Activated naive CD8-positive, alpha-beta T cell treated with anti-CD3 and anti-CD28 coated beads for 36 hours (primary cell): ENCODE measurements at regions not wholly inside any gene's neighbourhood (a gene's known extent, or its start where the extent isn't known, plus 50 kb on each side); places are given as distances from the start of the nearest gene placed in this dataset.

ENCODE experiments used
- DNase-seq: peaks from one replicate; pipeline ENCODE4 v3.0.0; 2021
- H3K27ac Mint-ChIP-seq: one replicate; pipeline ENCODE4 v1.8.0; 2022; ENCODE audit warnings: mild to moderate bottlenecking, moderate library complexity, mixed read lengths
- H3K27me3 Mint-ChIP-seq: one replicate; pipeline ENCODE4 v1.8.0; 2022; ENCODE audit warnings: mild to moderate bottlenecking, mixed read lengths
- H3K36me3 Mint-ChIP-seq: one replicate; pipeline ENCODE4 v1.8.0; 2021; ENCODE audit warnings: mild to moderate bottlenecking, mixed read lengths
- H3K4me1 Mint-ChIP-seq: one replicate; pipeline ENCODE4 v1.8.0; 2021; ENCODE audit warnings: mixed read lengths
- H3K4me3 Mint-ChIP-seq: one replicate; pipeline ENCODE4 v1.8.0; 2022; ENCODE audit warnings: mild to moderate bottlenecking, moderate library complexity, mixed read lengths
- H3K9me3 Mint-ChIP-seq: one replicate; pipeline ENCODE4 v1.8.0; 2022; ENCODE audit warnings: mixed read lengths

DNA sequence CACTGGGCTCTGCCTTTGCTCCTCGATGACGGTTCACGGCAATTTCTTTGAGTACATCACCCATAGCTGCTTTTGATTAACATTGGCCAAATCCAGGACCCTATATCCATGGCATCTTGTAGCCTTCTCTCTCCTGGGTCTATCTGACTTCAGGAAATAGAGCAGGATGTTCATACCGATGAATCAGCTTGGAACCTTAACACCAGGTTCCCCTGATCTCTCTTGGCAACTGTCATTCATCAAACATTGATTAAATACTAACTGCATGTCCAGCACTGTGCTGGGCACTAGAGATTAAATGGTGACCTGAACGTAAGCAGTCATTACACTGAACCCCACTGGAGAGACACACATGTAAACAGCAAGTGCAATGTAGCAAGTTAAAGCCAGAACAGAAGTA, 77.0 kb upstream of the MED13L start:
- Mint-ChIP-seq H3K4me3 (no peak overlapping the region), H3K27me3 (no peaks in the 10 kb centered on the region), H3K27ac (no peak overlapping the region), H3K9me3 (no peaks in the 10 kb centered on the region), H3K36me3 (no peaks in the 10 kb centered on the region), H3K4me1 (peaks cover 12% of the 10 kb centered on the region)
- no peak for DNase-seq

DNA sequence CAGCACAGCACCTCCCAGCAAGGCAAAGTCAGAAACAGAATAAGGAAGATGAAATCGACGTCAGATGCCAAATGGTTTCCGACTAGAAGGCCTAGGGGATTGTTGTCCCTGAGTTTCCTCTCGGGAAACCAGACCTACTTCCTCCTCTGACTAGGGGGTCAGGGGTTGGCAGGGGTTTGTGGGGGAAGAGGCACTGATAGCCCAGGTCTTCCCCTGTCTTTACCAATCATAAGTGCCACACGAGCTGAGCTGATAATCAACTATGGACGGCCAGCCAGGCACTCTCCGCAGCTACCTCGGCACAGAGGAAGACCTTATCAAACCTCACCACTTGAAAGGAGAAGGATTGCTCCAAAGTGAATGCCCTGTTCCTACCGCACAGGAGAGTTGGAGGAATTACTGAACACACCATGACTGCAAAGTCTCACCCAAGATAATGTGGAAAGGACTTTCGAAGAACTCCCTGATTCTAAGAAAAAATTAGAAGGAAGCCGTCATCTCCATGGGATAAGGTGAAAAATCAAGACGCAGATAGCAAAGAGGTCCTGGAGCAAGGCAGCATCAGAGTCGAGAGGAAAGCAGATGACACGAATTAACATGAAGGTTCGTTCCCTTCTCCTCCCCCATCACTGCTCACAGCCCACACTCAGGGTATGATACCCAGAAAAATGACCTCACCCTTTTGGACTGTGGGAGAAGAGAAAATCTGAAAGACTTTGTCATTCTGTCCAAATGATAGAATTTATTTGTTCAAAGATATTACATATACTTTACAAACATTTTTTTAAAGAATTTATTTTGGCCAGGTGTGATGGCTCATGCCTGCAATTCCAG, 77.7 kb upstream of the MED13L start:
- H3K27me3 Mint-ChIP-seq, result no peaks in the 10 kb centered on the region
- no peak for DNase-seq
- H3K4me1 Mint-ChIP-seq, result peaks cover 15% of the 10 kb centered on the region
- no peaks in the 10 kb centered on the region for H3K9me3 Mint-ChIP-seq
- no peak overlapping the region for H3K27ac Mint-ChIP-seq
- H3K36me3 Mint-ChIP-seq, result no peaks in the 10 kb centered on the region
- H3K4me3 Mint-ChIP-seq, result no peak overlapping the region

DNA sequence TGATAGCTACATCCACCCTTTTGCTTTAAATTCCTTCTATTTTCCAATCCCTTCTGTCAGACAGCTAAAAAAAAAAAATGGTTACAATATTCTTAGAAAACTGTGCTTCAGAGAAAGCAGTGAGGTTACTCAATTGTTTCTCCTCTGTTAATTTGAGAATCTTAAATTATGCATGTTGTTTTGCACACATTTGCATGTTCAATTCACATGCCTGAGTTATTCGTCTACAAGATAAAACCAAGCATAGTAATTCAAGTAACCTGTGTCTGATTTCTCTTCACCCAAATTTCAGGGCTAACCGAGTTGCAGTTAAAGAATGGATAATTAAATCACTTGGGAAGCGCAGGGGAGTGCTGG, 81.0 kb upstream of the MED13L start:
- H3K36me3 Mint-ChIP-seq, result no peaks in the 10 kb centered on the region
- H3K4me1 Mint-ChIP-seq, result peaks cover 25% of the 10 kb centered on the region
- H3K9me3 Mint-ChIP-seq, result no peaks in the 10 kb centered on the region
- no peak for DNase-seq
- H3K4me3 Mint-ChIP-seq, result peak overlapping the region; percentile 57
- H3K27me3 Mint-ChIP-seq, result no peaks in the 10 kb centered on the region
- peak overlapping the region; percentile 89 for H3K27ac Mint-ChIP-seq

DNA sequence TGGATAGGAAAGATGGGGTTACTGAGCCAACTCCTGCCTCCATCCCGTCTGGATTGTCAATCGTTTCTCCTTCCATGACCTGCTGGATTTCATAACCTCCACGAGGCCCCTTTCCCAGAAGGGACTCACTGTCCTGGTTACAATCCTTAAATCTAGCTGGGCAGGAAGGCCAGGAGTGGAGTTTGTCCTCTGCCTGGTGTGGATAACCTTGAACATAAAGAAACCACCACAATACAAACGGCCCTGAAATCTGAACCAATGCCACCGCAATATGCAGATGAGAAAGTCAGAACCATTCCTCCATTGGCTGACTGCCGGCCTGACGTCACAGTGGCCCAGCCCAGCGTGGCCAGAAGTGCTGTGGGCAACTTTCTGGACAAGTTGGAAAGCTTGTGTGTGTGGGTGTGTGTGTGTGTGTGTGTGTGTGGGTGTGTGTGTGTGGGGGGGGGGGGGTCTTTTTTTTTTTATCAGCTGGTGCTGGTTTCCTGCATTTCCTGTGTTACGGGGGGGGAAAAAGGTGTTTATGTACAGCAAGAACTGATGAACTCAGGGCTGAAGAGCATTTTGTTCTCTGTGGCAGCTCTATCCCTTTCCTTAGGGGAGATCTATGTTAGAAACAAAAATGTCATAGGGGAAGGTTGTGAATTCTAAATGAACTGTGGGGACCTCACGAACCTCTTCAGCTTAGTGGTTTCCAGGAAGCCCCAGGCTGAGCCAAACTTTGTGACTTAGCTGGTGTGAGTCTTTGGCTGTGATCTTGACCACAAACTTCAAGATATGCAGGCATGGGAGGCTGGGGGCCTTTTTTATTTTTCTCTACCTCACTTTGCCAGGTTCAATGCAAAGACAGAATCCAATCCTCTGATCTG, 81.6 kb upstream of the MED13L start:
- DNase-seq, result peak; percentile 66
- no peaks in the 10 kb centered on the region for H3K27me3 Mint-ChIP-seq
- H3K27ac Mint-ChIP-seq, result peak overlapping the region; percentile 89
- H3K4me3 Mint-ChIP-seq, result peak overlapping the region; percentile 57
- H3K4me1 Mint-ChIP-seq, result peaks cover 25% of the 10 kb centered on the region
- no peaks in the 10 kb centered on the region for H3K36me3 Mint-ChIP-seq
- no peaks in the 10 kb centered on the region for H3K9me3 Mint-ChIP-seq

DNA sequence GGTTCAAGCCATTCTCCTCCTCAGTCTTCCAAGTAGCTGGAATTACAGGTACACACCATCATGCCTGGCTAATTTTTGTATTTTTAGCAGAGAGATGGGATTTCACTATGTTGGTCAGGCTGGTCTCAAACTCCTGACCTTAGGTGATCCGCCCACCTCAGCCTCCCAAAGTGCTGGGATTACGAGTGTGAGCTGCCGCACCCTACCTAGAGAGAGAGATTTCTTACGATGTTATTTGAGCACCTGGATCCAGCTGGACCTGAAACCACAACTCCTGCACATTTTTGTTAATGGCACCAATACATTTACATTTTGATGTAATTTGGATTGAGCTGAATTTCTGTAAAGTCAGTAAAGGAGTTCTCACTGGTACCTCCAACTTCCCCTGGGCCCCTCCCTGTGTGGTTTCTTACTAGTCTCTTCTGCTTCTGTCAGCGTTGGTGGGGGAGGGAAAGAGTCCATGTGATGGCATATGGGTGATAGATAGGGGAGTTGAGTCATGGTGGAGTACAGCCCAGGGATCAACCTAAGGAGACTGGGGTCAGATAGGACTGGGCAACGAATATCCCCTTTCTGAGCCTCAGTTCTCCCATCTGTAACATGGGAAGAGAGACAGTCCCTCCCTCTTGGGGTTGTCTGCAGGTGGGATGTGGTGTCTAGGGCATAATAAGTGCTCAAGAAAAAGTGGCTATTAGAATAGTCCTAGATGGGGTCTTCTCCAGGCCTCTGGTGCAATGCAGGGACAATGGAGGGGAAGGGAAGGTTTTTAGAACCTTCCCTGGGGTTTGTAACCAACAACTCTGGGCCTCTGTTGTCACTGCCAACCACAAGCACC, 83.3 kb upstream of the MED13L start:
- Mint-ChIP-seq H3K4me3 (peak overlapping the region; percentile 53), H3K27me3 (no peaks in the 10 kb centered on the region), H3K9me3 (no peaks in the 10 kb centered on the region), H3K36me3 (no peaks in the 10 kb centered on the region), H3K27ac (peak overlapping the region; percentile 36), H3K4me1 (peaks cover 25% of the 10 kb centered on the region)
- no peak for DNase-seq

DNA sequence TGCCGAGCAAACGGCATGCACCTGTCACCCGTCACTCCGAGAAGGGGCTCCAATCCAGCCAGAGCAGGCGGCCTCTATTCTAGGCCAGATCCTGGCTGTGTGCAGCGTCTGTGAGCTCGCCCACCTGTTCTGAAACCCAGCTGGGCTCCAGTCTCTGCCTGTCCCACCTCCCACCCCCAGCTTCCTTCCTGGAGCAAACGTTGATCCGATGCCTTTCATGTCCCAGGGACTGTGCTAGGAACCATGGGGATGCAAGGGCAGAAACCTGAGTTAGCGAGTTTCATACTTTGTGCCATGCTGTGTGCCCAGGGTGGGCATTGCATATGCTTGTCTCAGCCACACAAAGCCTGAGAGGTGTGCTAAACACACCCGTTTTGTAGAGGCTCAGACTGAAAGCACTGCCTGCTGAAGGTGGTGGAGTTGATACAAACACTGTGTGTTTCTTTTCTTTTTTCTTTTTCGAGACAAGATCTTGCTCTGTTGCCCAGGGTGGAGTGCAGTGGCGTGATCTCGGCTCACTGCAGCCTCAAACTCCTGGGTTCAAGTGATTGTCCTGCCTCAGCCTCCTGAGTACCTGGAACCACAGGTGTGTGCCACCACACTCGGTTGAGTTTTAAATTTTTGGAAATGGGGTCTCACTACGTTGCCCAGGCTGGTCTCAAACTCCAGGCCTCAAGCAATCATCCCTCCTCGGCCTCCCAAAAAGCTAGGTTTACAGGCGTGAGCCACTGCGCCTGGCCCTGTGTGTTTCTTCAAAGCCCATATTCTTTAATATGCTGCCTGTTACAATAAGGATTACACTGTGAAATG, 84.1 kb upstream of the MED13L start:
- Mint-ChIP-seq H3K4me3 (no peak overlapping the region), H3K9me3 (no peaks in the 10 kb centered on the region), H3K27ac (no peak overlapping the region), H3K4me1 (peaks cover 25% of the 10 kb centered on the region), H3K36me3 (no peaks in the 10 kb centered on the region), H3K27me3 (no peaks in the 10 kb centered on the region)
- DNase-seq, result no peak

DNA sequence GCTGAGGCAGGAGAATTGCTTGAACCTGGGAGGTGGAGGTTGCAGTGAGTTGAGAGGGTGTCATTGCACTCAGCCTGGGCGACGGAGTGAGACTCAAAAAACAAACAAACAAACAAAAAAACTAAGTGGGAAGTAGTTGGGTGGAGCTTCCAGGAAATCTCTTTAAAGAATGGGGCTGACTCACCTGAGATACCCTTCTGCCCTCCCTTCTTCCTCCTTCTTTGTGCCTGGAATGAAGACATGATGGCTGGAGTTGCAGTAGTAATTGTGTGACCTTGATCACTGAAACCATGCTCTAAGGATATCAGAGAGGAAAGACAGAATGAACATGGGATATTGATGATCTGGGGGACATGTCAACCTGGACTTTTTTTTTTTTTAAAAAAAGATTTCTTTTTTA, 87.6 kb upstream of the MED13L start:
- H3K4me3 Mint-ChIP-seq, result no peak overlapping the region
- H3K9me3 Mint-ChIP-seq, result no peaks in the 10 kb centered on the region
- H3K27me3 Mint-ChIP-seq, result no peaks in the 10 kb centered on the region
- DNase-seq, result no peak
- H3K4me1 Mint-ChIP-seq, result peaks cover 10% of the 10 kb centered on the region
- H3K36me3 Mint-ChIP-seq, result no peaks in the 10 kb centered on the region
- no peak overlapping the region for H3K27ac Mint-ChIP-seq

DNA sequence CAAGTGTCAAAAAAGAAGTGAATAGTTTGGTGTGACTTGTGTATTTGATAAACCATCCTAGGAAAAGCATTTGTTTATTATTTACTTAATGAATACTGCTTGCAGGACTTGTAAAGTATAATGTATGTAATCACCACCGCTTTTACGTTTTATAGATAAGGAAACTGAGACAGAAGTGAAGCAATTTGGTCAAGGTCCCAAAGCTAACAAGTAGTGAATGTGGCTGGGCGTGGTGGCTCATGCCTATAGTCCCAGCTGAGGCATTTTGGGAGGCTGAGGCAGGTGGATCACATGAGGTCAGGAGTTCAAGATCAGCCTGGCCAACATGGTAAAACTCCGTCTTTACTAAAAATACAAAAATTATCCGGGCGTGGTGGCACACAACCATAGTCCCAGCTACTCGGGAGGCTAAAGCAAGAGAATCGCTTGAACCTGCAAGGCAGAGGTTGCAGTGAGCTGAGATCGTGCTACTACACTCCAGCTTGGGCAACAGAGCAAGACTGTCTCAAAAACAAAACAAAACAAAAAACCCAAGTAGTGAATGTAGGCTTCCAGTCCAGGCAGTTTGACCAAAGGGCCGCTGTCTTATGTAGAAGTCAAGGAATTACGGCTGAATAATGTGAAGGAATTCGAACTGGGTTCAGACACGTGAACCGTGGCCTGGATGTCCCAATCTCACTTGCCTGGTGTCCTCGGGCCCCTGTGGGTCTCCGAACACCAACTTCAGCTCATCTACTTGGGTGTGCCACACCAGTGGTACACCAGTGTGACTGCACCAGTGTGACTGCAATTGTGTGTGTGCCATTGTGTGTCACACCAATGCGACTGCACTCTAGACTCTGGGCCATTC, 88.3 kb upstream of the MED13L start:
- no peak for DNase-seq
- Mint-ChIP-seq H3K36me3 (no peaks in the 10 kb centered on the region), H3K4me3 (no peak overlapping the region), H3K9me3 (no peaks in the 10 kb centered on the region), H3K27me3 (no peaks in the 10 kb centered on the region), H3K4me1 (peaks cover 4% of the 10 kb centered on the region), H3K27ac (no peak overlapping the region)

DNA sequence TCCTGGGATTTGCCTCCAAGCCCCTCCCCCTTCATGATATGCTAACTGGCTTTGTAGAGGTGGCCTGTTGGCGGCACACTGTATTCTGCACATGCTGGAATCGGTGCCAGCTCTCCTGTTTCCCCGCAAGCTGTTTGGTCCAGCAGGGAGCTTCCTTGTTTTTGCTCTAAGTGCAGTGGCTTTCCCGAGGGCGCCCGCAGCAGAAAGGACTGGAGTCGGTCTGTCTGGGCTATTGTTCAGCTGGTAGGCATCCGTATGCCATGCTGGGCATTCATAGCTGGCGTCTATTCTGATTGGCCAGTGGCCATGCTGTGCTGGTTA, 88.9 kb upstream of the MED13L start:
- DNase-seq, result no peak
- H3K27me3 Mint-ChIP-seq, result no peaks in the 10 kb centered on the region
- no peaks in the 10 kb centered on the region for H3K36me3 Mint-ChIP-seq
- no peak overlapping the region for H3K27ac Mint-ChIP-seq
- H3K4me1 Mint-ChIP-seq, result no peaks in the 10 kb centered on the region
- H3K4me3 Mint-ChIP-seq, result no peak overlapping the region
- H3K9me3 Mint-ChIP-seq, result no peaks in the 10 kb centered on the region

DNA sequence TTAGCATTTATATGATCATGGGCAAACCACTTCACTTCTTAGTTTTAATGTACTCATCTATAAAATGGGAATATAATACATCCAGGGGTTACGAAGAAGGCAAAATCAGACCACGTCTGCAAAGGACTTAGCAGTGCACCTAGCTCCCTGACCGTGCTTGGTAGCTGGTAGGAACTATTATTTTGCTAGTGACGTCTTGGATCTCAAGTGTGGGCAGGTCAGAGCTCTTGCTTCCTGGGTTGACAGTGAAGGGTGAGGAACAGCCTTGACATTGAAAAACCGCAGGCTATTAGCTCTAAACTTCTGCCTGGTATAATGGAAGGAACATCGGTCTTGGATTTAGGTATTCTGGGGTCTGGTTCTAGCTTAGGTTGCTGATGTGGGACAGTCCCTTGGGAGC, 89.3 kb upstream of the MED13L start:
- DNase-seq, result no peak
- H3K27ac Mint-ChIP-seq, result no peak overlapping the region
- H3K4me1 Mint-ChIP-seq, result no peaks in the 10 kb centered on the region
- H3K27me3 Mint-ChIP-seq, result no peaks in the 10 kb centered on the region
- H3K9me3 Mint-ChIP-seq, result no peaks in the 10 kb centered on the region
- no peak overlapping the region for H3K4me3 Mint-ChIP-seq
- no peaks in the 10 kb centered on the region for H3K36me3 Mint-ChIP-seq

DNA sequence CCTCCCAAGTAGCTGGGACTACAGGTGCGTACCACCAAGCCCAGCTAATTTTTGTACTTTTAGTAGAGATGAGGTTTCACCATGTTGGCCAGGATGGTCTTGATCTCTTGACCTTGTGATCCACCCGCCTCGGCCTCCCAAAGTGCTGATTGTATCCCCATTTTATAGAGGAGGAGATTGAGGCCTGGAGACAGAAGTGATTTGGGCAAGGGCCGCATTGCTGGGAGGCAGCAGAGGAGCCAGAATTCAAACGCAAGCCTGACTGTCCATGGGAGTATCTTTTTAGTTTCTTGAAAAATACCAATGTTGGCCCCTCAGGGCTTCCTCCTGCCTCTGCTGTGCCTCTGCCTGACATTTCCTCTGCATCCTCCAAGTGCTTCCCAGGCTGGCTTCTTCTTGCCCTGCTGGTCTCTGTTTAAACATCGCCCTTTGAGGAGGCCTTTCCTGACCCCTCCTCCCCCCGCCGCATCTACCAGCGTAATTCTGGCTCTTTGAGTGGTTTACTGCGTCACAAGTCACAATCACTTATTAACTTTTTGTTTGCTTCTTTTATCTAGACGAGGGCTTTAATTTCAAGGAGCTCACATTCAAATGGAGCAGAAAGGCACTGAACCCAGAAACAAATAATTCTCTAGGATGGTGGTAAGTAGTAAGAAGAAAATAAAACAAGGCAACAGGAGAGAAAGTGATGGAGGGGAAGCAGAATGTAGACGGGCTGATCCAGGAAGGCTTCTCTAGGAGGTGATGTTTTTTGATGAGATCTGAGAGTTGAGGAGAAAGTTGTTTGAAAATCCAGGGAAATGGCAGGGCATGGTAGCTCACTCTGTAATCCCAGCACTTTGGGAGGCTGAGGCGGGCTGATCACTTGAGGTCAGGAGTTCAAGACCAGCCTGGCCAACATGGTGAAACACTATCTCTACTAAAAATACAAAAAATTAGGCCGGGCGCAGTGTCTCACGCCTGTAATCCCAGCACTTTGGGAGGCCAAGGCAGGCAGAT, 91.0 kb upstream of the MED13L start:
- Mint-ChIP-seq H3K27me3 (no peaks in the 10 kb centered on the region), H3K4me3 (no peak overlapping the region), H3K9me3 (no peaks in the 10 kb centered on the region), H3K4me1 (no peaks in the 10 kb centered on the region), H3K36me3 (no peaks in the 10 kb centered on the region), H3K27ac (no peak overlapping the region)
- no peak for DNase-seq

DNA sequence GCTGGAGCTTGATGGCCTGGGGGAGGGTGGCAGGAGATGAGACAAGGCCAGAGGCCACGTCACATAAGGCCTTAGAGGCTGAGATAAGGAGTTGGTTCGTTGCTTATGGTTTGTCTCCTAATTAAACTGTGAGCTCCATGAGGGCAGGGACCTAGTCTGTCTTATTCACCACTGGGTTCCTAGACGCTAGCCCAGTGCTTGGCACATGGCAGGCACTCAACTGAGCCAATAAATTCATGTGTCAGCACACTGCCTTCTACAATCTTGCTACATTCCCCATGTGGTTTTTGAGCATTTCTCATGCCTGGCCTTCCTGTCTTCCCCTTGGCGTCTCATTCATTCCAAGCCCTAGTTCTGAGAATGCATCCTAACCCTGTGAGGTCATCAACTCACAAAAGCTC, 92.5 kb upstream of the MED13L start:
- no peaks in the 10 kb centered on the region for H3K9me3 Mint-ChIP-seq
- no peaks in the 10 kb centered on the region for H3K27me3 Mint-ChIP-seq
- no peaks in the 10 kb centered on the region for H3K36me3 Mint-ChIP-seq
- H3K4me3 Mint-ChIP-seq, result no peak overlapping the region
- DNase-seq, result no peak
- no peak overlapping the region for H3K27ac Mint-ChIP-seq
- H3K4me1 Mint-ChIP-seq, result no peaks in the 10 kb centered on the region
